B cell (primary cell): ENCODE measurements at regions not wholly inside any gene's neighbourhood (a gene's known extent, or its start where the extent isn't known, plus 50 kb on each side); places are given as distances from the start of the nearest gene placed in this dataset.
"Not testable (repeated sequence)": the region's sequence is repeated elsewhere in the genome, so short reads cannot be mapped to it uniquely, and the experiment has no call there.

Experiments
- ATAC-seq: fragments of 200-7000 bp; cut with Tn5 transposase; one replicate; pipeline ENCODE4 v1.10.0; 2021; ENCODE audit warnings: low read depth, mild to moderate bottlenecking, moderate number of reproducible peaks, moderate library complexity
- CTCF ChIA-PET: fragments of 350-600 bp; sonication (Branson Sonifier 250); formaldehyde crosslinking; loops from one replicate; lab custom pipeline; 2021; ENCODE audit warnings: antibody characterized with exemption, inconsistent platforms; lab: Charles Lee
- POLR2A ChIA-PET: fragments of 350-600 bp; sonication (Branson Sonifier 250); formaldehyde crosslinking; loops from one replicate; lab custom pipeline; 2021; ENCODE audit warnings: antibody characterized with exemption; lab: Charles Lee
- DNase-seq: peaks from one replicate; pipeline ENCODE4 v3.0.0; 2013
- H2AFZ ChIP-seq: 2 replicates; pipeline ENCODE4 v1.6.1; 2012; ENCODE audit warnings: mild to moderate bottlenecking, low read depth, low read length; ENCODE audit not compliant: insufficient read depth, poor library complexity, severe bottlenecking
- H3K27ac ChIP-seq, 2 donors: 1 replicate in 1 of 2; 2 replicates in 1 of 2; pipeline ENCODE4 v1.5.1; 2012 to 2013; ENCODE audit warnings: low read length in 2 of 2, mild to moderate bottlenecking in 2 of 2, moderate library complexity in 1 of 2
- H3K27me3 ChIP-seq, 4 experiments: fragments of 200-600 bp in 1 of 4; sonication (generic) in 1 of 4; replicated peaks in 1 of 4; 1 replicate in 2 of 4; 2 replicates in 2 of 4; pipeline versions ENCODE4 v1.6.1 to v1.7.0; 2013 to 2016; ENCODE audit warnings: low read length in 3 of 4, mild to moderate bottlenecking in 2 of 4, mixed read lengths in 1 of 4, moderate library complexity in 1 of 4; ENCODE audit not compliant: insufficient read depth in 4 of 4, control insufficient read depth in 3 of 4; ENCODE audit errors: control extremely low read depth in 1 of 4
- H3K36me3 ChIP-seq, 2 experiments: replicated peaks in 1 of 2; 1 replicate in 1 of 2; 2 replicates in 1 of 2; pipeline versions ENCODE4 v1.6.1 to v1.7.1; 2013; ENCODE audit warnings: low read length in 1 of 2; ENCODE audit not compliant: insufficient read depth in 2 of 2, control insufficient read depth in 1 of 2; ENCODE audit errors: control extremely low read depth in 1 of 2, extremely low read depth in 1 of 2
- H3K4me1 ChIP-seq, 2 donors: fragments of 200-600 bp in 1 of 2; sonication (generic) in 1 of 2; 1 replicate in 1 of 2; 2 replicates in 1 of 2; pipeline versions ENCODE4 v1.5.1 to v1.6.1; 2013 to 2017; ENCODE audit warnings: low read length in 2 of 2; ENCODE audit not compliant: control insufficient read depth in 2 of 2, insufficient read depth in 2 of 2
- H3K4me2 ChIP-seq: replicated peaks from 2 replicates; pipeline ENCODE3; 2012; ENCODE audit warnings: mild to moderate bottlenecking, low read depth, low read length; ENCODE audit not compliant: poor library complexity, severe bottlenecking
- H3K4me3 ChIP-seq, 5 experiments: fragments of 200-600 bp in 1 of 5; sonication (generic) in 1 of 5; 1 replicate in 3 of 5; 2 replicates in 2 of 5; pipeline versions ENCODE4 v1.5.1 to v1.7.0; 2011 to 2016; ENCODE audit warnings: low read length in 4 of 5, mild to moderate bottlenecking in 4 of 5, low read depth in 2 of 5, control low read depth in 1 of 5, moderate library complexity in 1 of 5; ENCODE audit not compliant: insufficient read depth in 1 of 5; ENCODE audit errors: control extremely low read depth in 1 of 5, extremely low read depth in 1 of 5
- H3K79me2 ChIP-seq: fragments of 200-600 bp; sonication (generic); one replicate; pipeline ENCODE4 v1.6.0; 2016; ENCODE audit warnings: low read length; ENCODE audit not compliant: control insufficient read depth, insufficient read depth
- H3K9ac ChIP-seq: fragments of 200-600 bp; sonication (generic); 2 replicates; pipeline ENCODE4 v1.6.1; 2017; ENCODE audit warnings: mild to moderate bottlenecking, low read length, moderate library complexity
- H3K9me3 ChIP-seq, 3 donors: one replicate each; pipeline versions ENCODE4 v1.6.1 to v1.7.1; 2013; ENCODE audit warnings: low read length in 2 of 3; ENCODE audit not compliant: control insufficient read depth in 2 of 3, insufficient read depth in 1 of 3; ENCODE audit errors: control extremely low read depth in 1 of 3
- H4K20me1 ChIP-seq: 2 replicates; pipeline ENCODE4 v1.6.0; 2012; ENCODE audit warnings: mild to moderate bottlenecking, low read length; ENCODE audit not compliant: insufficient read depth, control insufficient read depth, poor library complexity, severe bottlenecking
- H3K27ac Mint-ChIP-seq: one replicate; pipeline ENCODE4 v1.8.0; 2021; ENCODE audit warnings: mixed read lengths
- H3K27me3 Mint-ChIP-seq: one replicate; pipeline ENCODE4 v1.8.0; 2021; ENCODE audit warnings: mixed read lengths
- H3K4me1 Mint-ChIP-seq: one replicate; pipeline ENCODE4 v1.8.0; 2021; ENCODE audit warnings: mixed read lengths
- H3K4me3 Mint-ChIP-seq: one replicate; pipeline ENCODE4 v1.8.0; 2021; ENCODE audit warnings: mixed read lengths
- H3K9me3 Mint-ChIP-seq: one replicate; pipeline ENCODE4 v1.8.0; 2022; ENCODE audit warnings: mixed read lengths; ENCODE audit not compliant: insufficient read depth
- CTCF ChIP-seq: fragments of 200-600 bp; IDR thresholded peaks from one replicate; pipeline ENCODE4 v1.8.0; 2022; ENCODE audit warnings: antibody characterized with exemption, mild to moderate bottlenecking
- EZH2 ChIP-seq: IDR thresholded peaks from 2 replicates; pipeline ENCODE4 v1.6.1; 2012; ENCODE audit warnings: borderline replicate concordance, low read depth, mild to moderate bottlenecking, moderate library complexity, low read length; ENCODE audit not compliant: insufficient read depth, poor library complexity, severe bottlenecking
- WGBS: methylation state at CpG from one replicate; pipeline ENCODE4 v1.1.5; 2013; ENCODE audit warnings: missing lambda C conversion rate; ENCODE audit not compliant: insufficient coverage; 5-methylcytosine and 5-hydroxymethylcytosine counted together
- intact Hi-C: fragments of 100-400 bp; cut with micrococcal nuclease; formaldehyde crosslinking; loops from one replicate; pipeline ENCODE4 v1.10.0; 2022

DNA sequence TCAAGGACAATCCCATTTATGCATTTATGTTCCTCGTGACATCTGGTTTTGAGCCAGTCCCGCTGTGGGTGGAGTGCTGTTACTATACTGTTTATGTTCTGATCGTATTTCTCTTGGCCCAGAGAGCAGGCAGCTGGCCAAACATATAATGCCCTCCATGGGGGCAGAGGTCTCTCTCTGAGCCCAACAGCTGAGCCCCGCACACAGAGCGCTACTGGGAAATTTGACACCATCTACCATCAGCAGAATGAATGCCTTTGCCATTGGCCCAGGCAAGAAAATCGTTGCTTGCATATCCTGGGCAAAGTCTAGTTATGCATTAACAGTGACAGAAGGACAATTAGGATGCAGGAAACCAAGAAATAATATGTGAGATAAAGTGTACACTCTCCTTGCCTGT lies 126.8 kb upstream of the CACNA1A start:
- no peak overlapping the region for H2AFZ ChIP-seq
- no peaks in the 10 kb centered on the region for H3K36me3 ChIP-seq
- no peaks in the 10 kb centered on the region for H4K20me1 ChIP-seq
- ATAC-seq (no peak), DNase-seq (no peak)
- POLR2A ChIA-PET, result no interaction called here
- H3K27ac ChIP-seq, result no peak overlapping the region
- Mint-ChIP-seq H3K27ac (no peak overlapping the region), H3K4me3 (no peak overlapping the region), H3K4me1 (peaks cover 2% of the 10 kb centered on the region), H3K27me3 (peaks cover 18% of the 10 kb centered on the region), H3K9me3 (peaks cover 3% of the 10 kb centered on the region)
- WGBS, result 49% methylated on average over 5 of the region's 6 CpGs
- intact Hi-C loops, result no loop called here
- H3K27me3 ChIP-seq, result peaks cover 0 to 8% (median 2%) of the 10 kb centered on the region in 4 experiments
- TF ChIP-seq EZH2 (no peak), CTCF (no peak)
- H3K9me3 ChIP-seq, result peaks cover 0 to 1% (median 0%) of the 10 kb centered on the region in 3 donors
- no peaks in the 10 kb centered on the region for H3K4me1 ChIP-seq
- no peak overlapping the region for H3K9ac ChIP-seq
- no peak overlapping the region for H3K4me2 ChIP-seq
- H3K79me2 ChIP-seq, result no peaks in the 10 kb centered on the region
- CTCF ChIA-PET, result no interaction called here
- no peak overlapping the region for H3K4me3 ChIP-seq

GRCh38 chr19:13632164-13632563 lies 125.9 kb upstream of the CACNA1A start:
- POLR2A ChIA-PET, H3K4me3 Mint-ChIP-seq, H3K4me3 ChIP-seq, H3K9me3 Mint-ChIP-seq, H3K27ac ChIP-seq, intact Hi-C loops, H3K36me3 ChIP-seq, H3K4me1 Mint-ChIP-seq, H3K4me2 ChIP-seq, H4K20me1 ChIP-seq, H3K27me3 ChIP-seq, ATAC-seq, H3K27ac Mint-ChIP-seq, H3K9me3 ChIP-seq, CTCF ChIA-PET, H2AFZ ChIP-seq, H3K79me2 ChIP-seq, DNase-seq, H3K9ac ChIP-seq, H3K4me1 ChIP-seq: not testable (repeated sequence)
- H3K27me3 Mint-ChIP-seq, result peaks cover 20% of the 10 kb centered on the region
- WGBS, result 50% methylated on average over 1 of the region's 7 CpGs
